ENCODE measurements at regions not wholly inside any gene's neighbourhood (a gene's known extent, or its start where the extent isn't known, plus 50 kb on each side); places are given as distances from the start of the nearest gene placed in this dataset.

DNA sequence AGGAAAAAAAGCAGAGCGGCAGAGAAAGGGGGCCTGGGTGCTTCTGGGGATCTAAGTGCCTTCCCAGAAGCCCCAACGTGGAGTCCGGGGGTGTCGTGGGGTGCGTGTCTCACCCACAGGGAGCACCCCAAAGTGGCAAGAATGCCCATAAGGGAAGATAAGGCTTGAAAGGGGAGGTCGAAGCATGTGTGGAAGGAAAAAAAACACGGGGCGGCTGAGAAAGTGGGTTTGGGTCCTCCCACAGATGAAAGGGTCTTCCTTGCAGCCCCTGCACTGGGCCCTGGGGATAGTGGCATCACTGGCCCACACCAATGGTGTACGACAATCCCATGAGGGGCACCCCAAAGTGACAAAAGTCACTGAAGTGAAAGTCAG lies 275.5 kb downstream of the ALG10 start:
- H3K4me1 ChIP-seq (ENCODE audit: insufficient read depth, low read length): no peaks in the 10 kb centered on the region
- peaks cover 4% of the 10 kb centered on the region for H3K27me3 Mint-ChIP-seq (ENCODE audit: low read depth)
- no peak overlapping the region for H2BK20ac ChIP-seq (ENCODE audit: low read depth, low read length, poor library complexity, severe bottlenecking)
- H2AK5ac ChIP-seq (ENCODE audit: insufficient read length, low read length): no peak overlapping the region
- no peak overlapping the region for H3K18ac ChIP-seq (ENCODE audit: insufficient read length, low read depth, low read length)
- H3K79me2 ChIP-seq (ENCODE audit: insufficient read depth, low read length): no peaks in the 10 kb centered on the region
- H4K8ac ChIP-seq (replicated peaks; ENCODE audit: insufficient read length, low read depth, low read length): no peak overlapping the region
- no peak overlapping the region for H2BK5ac ChIP-seq (ENCODE audit: insufficient read length, low read length)
- no peaks in the 10 kb centered on the region for H4K20me1 ChIP-seq (ENCODE audit: control insufficient read depth, insufficient read depth, insufficient read length)
- peaks cover 35 to 54% (median 47%) of the 10 kb centered on the region in 3 experiments for H3K36me3 Mint-ChIP-seq (ENCODE audit: insufficient read depth in 1 of 3, low read depth in 3 of 3)
- H3K27ac ChIP-seq (ENCODE audit: insufficient read length, low read depth, low read length): no peak overlapping the region
- peaks cover 100% of the 10 kb centered on the region in 2 experiments for H3K9me3 Mint-ChIP-seq
- no peak overlapping the region for H2BK120ac ChIP-seq (ENCODE audit: low read depth, low read length, poor library complexity, severe bottlenecking)
- no peak overlapping the region for H3K56ac ChIP-seq (ENCODE audit: insufficient read length, low read depth, low read length)
- H3K23me2 ChIP-seq (ENCODE audit: insufficient read length, low read depth, low read length, poor library complexity, severe bottlenecking): no peaks in the 10 kb centered on the region
- no CpG with 5 or more reads among the region's 9 CpGs for WGBS (ENCODE audit: extremely low coverage, insufficient read length, low lambda C conversion rate)
- no peak overlapping the region for H3K4me2 ChIP-seq (ENCODE audit: insufficient read depth, insufficient read length, low read length)
- no peak overlapping the region for H2BK12ac ChIP-seq (ENCODE audit: insufficient read length, low read depth, low read length)
- H2AFZ ChIP-seq (ENCODE audit: low read length): no peak overlapping the region
- no peaks in the 10 kb centered on the region for H3K4me1 Mint-ChIP-seq
- H3K23ac ChIP-seq (ENCODE audit: insufficient read length, low read depth, low read length): no peak overlapping the region
- H3K9ac ChIP-seq (ENCODE audit: extremely low read depth, insufficient read length, low read length): no peak overlapping the region
- H3K14ac ChIP-seq (ENCODE audit: insufficient read depth, low read length): no peak overlapping the region
- no peak overlapping the region for H4K91ac ChIP-seq (ENCODE audit: insufficient read length, low read depth, low read length)
- no peaks in the 10 kb centered on the region for H3K27me3 ChIP-seq (ENCODE audit: insufficient read depth, low read length)
- no peak overlapping the region for H3T11ph ChIP-seq (ENCODE audit: low read length)
- no peak overlapping the region for H4K5ac ChIP-seq (ENCODE audit: insufficient read length, low read depth, low read length)
- H3K4ac ChIP-seq (ENCODE audit: low read depth, low read length): no peak overlapping the region
- no peak for DNase-seq
- H3K9me3 ChIP-seq (ENCODE audit: control insufficient read depth, low read depth, low read length): peaks cover 47% of the 10 kb centered on the region
- H3K4me3 Mint-ChIP-seq: no peak overlapping the region
- TF ChIP-seq, protein P1, sequence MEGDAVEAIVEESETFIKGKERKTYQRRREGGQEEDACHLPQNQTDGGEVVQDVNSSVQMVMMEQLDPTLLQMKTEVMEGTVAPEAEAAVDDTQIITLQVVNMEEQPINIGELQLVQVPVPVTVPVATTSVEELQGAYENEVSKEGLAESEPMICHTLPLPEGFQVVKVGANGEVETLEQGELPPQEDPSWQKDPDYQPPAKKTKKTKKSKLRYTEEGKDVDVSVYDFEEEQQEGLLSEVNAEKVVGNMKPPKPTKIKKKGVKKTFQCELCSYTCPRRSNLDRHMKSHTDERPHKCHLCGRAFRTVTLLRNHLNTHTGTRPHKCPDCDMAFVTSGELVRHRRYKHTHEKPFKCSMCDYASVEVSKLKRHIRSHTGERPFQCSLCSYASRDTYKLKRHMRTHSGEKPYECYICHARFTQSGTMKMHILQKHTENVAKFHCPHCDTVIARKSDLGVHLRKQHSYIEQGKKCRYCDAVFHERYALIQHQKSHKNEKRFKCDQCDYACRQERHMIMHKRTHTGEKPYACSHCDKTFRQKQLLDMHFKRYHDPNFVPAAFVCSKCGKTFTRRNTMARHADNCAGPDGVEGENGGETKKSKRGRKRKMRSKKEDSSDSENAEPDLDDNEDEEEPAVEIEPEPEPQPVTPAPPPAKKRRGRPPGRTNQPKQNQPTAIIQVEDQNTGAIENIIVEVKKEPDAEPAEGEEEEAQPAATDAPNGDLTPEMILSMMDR (conservative IDR thresholded peaks at IDR 0.05): no peak
- no peak overlapping the region for H2BK15ac ChIP-seq (ENCODE audit: low read depth, low read length)
- H3K27ac Mint-ChIP-seq: no peak overlapping the region
- no peaks in the 10 kb centered on the region for H3K79me1 ChIP-seq (ENCODE audit: insufficient read depth, low read depth, low read length, poor library complexity, severe bottlenecking)

Data from H9 (cell line).